GM06990 (cell line): ENCODE measurements at regions not wholly inside any gene's neighbourhood (a gene's known extent, or its start where the extent isn't known, plus 50 kb on each side); places are given as distances from the start of the nearest gene placed in this dataset.

ENCODE experiments used
- DNase-seq: peaks from one replicate; pipeline ENCODE4 v3.0.0-alpha.2; 2011; ENCODE audit not compliant: insufficient read length; ENCODE audit errors: extremely low read depth
- H3K27me3 ChIP-seq: replicated peaks from 2 replicates; pipeline ENCODE4 v1.6.0; 2011; ENCODE audit warnings: low read length; ENCODE audit not compliant: control insufficient read depth, insufficient read depth
- H3K36me3 ChIP-seq: 2 replicates; pipeline ENCODE4 v1.5.1; 2011; ENCODE audit warnings: low read length; ENCODE audit not compliant: control insufficient read depth, insufficient read depth
- H3K4me3 ChIP-seq: replicated peaks from 2 replicates; pipeline ENCODE4 v1.5.1; 2011; ENCODE audit warnings: low read depth, mild to moderate bottlenecking, control low read depth, low read length
- CTCF ChIP-seq: IDR thresholded peaks from 2 replicates; pipeline ENCODE4 v1.5.1; 2011; ENCODE audit warnings: low read length, control low read depth, mild to moderate bottlenecking, inconsistent platforms; ENCODE audit not compliant: insufficient read depth, poor library complexity, severe bottlenecking

GRCh38 chr10:21261842-21262294 lies 263.6 kb downstream of the SKIDA1 start:
- no peak overlapping the region for H3K4me3 ChIP-seq
- DNase-seq: no peak
- no peaks in the 10 kb centered on the region for H3K36me3 ChIP-seq
- no peaks in the 10 kb centered on the region for H3K27me3 ChIP-seq
- TF ChIP-seq CTCF: no peak

DNA sequence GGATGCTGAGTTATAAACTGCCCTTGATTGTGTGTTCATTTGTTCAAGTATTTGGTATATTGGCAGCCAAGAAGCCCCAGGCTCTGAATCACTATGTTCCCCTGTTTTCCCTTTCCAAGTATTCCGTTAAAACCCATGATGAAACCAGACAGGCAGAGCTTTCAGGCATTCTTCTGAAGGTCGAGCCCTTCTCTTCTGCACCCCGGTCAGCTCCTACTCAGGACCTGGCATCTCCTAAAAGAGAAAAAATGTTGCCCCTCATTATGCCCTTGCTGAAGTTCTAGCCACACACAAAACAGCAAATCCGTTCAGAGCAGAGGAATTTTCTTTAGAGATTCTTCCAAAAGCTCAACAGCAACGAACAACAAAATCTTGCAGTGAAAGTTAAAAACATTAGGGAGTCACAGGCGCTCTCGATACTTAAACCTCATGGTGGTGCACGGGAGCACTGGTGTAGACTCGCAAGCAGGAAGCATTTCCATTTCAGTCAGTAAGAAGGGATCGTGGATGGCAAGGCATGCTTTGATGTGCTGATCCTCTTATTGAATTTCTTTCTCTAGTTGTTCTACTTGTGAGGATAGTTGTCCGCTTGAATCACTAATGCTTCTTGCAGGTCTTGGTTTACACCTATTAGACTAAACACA lies 264.9 kb downstream of the SKIDA1 start:
- no peak for DNase-seq
- no peaks in the 10 kb centered on the region for H3K36me3 ChIP-seq
- no peak for TF ChIP-seq CTCF
- no peak overlapping the region for H3K4me3 ChIP-seq
- H3K27me3 ChIP-seq: no peaks in the 10 kb centered on the region

DNA sequence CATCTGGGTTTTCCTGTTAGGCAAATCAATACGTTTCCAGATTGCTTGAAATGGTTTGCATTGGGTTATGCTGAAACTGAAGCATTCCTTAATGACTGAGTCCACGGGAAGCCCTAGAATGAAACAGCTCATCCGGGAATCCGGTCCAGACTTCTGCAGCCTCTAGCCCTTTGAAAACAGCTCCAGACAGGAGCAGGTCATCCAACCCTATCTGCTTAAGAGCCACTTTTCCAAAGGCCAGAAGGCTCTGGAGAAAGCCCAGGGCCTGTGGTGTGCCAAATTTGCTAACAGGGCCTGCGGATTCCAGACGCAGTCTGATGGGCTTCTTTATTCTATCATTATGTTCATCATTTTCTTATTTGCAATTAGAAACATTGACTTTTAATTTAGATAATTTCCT lies 265.4 kb downstream of the SKIDA1 start:
- no peaks in the 10 kb centered on the region for H3K27me3 ChIP-seq
- TF ChIP-seq CTCF: no peak
- H3K36me3 ChIP-seq: no peaks in the 10 kb centered on the region
- DNase-seq: no peak
- H3K4me3 ChIP-seq: no peak overlapping the region

DNA sequence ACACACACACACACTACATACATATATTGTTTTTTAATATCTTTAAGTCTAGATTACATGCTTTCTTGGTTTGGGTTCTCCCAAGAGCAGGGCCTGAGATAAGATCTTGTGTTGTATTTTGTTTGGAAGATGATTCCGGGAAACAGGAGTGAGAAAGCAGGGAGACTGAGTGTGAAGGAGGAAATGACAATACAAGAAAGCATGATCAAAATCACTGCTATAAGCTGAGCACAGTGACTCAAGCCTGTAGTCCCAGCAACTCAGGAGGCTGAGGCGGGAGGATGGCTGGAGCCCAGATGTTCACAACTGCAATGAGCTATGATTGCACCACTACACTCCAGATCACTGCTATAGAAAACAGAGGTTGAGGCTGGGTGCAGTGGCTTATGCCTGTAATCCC lies 267.6 kb downstream of the SKIDA1 start:
- H3K27me3 ChIP-seq: no peaks in the 10 kb centered on the region
- DNase-seq: no peak
- H3K36me3 ChIP-seq: no peaks in the 10 kb centered on the region
- TF ChIP-seq CTCF: no peak
- H3K4me3 ChIP-seq: no peak overlapping the region

- Histone ChIP-seq H3K27me3 (no peaks in the 10 kb centered on the region), H3K36me3 (no peaks in the 10 kb centered on the region), H3K4me3 (no peak overlapping the region)
- no peak for TF ChIP-seq CTCF
- DNase-seq: no peak
These were observed 268.3 kb downstream of the SKIDA1 start for GRCh38 chr10:21257191-21257590.

DNA sequence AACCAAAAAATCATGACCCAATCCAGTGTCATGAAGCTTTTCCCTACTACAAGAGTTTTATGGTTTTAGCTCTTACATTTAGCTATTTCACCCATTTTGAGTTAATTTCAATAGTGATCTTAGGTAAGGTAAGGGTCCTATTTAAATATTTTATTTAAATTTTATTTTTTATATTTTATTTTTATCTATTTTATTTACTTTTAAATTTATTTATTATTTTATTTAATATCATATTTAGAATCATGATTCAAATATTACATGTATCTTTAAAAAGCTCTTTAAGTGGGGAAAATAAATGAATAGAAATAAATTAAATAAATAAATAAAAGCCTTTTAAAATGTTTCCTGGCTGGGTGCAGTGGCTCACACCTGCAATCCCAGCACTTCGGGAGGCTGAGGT lies 276.0 kb downstream of the SKIDA1 start:
- Histone ChIP-seq H3K36me3 (no peaks in the 10 kb centered on the region), H3K27me3 (no peaks in the 10 kb centered on the region; the same call in 1 of the 2 replicates), H3K4me3 (no peak overlapping the region)
- no peak for TF ChIP-seq CTCF
- no peak for DNase-seq
